ENCODE measurements at regions not wholly inside any gene's neighbourhood (a gene's known extent, or its start where the extent isn't known, plus 50 kb on each side); places are given as distances from the start of the nearest gene placed in this dataset.

DNA sequence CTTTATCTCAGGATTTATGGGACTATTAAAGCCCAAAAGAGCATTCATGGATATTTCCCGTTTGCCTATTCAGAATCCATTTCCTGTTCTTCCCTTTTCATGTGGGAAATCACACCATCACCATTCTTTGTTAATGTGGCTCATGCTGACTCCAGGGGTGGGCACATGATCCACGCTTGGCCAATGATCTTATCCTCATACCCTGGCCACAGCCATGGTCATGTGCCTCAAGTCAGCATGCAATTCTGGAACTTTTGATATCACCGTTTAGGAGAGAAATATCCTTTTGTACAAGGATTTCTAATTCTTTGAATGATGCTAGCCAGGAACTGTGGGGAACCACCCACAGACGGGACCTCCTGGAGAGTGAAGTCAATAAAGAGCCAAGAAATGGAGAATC, 272.2 kb downstream of the PRELID2 start:
- H3K4me3 ChIP-seq (ENCODE audit: low read depth, low read length): no peak overlapping the region
- DNase-seq (ENCODE audit: low read depth): no peak
- TF ChIP-seq, protein P1, sequence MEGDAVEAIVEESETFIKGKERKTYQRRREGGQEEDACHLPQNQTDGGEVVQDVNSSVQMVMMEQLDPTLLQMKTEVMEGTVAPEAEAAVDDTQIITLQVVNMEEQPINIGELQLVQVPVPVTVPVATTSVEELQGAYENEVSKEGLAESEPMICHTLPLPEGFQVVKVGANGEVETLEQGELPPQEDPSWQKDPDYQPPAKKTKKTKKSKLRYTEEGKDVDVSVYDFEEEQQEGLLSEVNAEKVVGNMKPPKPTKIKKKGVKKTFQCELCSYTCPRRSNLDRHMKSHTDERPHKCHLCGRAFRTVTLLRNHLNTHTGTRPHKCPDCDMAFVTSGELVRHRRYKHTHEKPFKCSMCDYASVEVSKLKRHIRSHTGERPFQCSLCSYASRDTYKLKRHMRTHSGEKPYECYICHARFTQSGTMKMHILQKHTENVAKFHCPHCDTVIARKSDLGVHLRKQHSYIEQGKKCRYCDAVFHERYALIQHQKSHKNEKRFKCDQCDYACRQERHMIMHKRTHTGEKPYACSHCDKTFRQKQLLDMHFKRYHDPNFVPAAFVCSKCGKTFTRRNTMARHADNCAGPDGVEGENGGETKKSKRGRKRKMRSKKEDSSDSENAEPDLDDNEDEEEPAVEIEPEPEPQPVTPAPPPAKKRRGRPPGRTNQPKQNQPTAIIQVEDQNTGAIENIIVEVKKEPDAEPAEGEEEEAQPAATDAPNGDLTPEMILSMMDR (IDR thresholded peaks at IDR 0.05; ENCODE audit: insufficient read depth, low read depth, low read length, missing control alignments): no peak

DNA sequence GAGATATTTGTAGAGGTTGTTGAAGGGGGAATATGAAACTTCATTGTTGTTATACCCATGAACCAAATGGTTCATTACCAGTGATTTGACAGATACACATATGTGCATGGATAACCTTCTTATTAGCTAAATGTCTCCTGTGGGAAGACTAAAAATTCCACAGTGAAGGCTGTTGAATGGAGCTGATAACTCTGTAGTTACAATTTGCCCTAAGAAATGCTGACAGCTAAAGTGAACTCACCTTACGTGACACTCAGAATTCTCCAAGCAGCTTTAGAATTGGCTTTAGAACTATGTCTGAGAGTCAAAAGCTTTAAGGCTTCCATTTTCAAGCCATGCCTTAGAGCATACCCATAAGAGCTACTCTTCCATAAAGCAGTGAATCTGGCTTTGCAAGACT, 276.9 kb downstream of the PRELID2 start:
- TF ChIP-seq, protein P1 (IDR thresholded peaks at IDR 0.05; ENCODE audit: insufficient read depth, low read depth, low read length, missing control alignments): no peak
- no peak for DNase-seq (ENCODE audit: low read depth)
- no peak overlapping the region for H3K4me3 ChIP-seq (ENCODE audit: low read depth, low read length)

DNA sequence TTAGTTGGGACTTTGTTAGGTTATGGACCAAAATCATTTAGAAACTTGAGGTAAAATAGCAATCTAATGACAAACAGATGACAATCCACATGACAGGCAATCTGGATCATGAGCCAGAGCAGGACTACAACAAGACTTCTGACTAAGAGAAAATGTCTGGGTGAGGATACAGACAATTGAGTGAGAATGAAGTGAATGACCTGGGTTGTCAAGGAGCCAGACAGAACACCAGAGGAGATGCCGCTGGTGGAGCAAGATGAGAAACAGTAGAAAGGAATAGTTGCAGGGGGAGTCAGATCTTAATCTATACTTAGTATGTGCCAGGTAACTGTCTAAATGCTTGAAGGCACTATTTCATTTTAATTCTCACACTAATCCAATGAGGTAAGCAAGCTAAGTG, 277.8 kb downstream of the PRELID2 start:
- no peak overlapping the region for H3K4me3 ChIP-seq (ENCODE audit: low read depth, low read length)
- DNase-seq (ENCODE audit: low read depth): no peak
- TF ChIP-seq, protein P1 (IDR thresholded peaks at IDR 0.05; ENCODE audit: insufficient read depth, low read depth, low read length, missing control alignments): no peak

DNA sequence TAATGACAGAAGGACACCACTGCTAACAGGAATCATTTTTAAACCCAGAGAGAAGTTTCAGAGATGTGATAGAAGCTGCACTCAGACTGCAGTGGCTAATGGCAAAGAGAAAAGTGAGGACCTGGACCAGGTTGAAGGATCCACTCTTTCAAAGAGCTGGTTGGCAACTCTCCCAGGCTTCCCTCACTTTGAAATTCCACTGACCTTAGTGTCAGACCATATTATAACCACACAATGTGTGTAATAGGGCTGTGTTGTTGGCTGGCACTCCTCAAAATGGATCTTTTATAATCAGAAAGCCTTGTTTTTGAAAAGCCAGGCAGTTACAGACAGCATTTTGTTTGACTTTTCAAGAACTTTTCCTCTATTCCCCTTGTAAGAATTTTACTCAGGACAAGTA, 280.7 kb downstream of the PRELID2 start:
- TF ChIP-seq, protein P1 (IDR thresholded peaks at IDR 0.05; ENCODE audit: insufficient read depth, low read depth, low read length, missing control alignments): no peak
- H3K4me3 ChIP-seq (ENCODE audit: low read depth, low read length): no peak overlapping the region
- DNase-seq (ENCODE audit: low read depth): no peak

DNA sequence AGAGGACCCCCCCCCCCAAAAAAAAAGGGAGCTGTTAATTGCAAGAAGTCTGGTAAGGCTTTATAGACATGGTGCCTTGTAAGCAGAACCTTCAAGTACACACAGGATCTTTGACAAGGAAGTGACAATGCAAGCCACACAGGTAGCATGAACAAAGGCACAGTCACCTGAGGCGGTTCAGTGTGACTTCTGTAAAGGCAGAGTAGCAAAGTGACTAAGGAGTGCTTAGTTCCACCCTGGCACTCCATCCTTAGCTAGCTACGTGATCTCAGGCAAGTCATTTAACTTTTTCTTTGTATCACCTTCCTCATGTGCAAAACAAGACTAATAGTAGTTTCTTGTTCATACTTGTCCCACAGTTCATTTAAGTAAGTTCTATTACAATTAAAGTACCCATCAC, 282.0 kb downstream of the PRELID2 start:
- TF ChIP-seq, protein P1 (IDR thresholded peaks at IDR 0.05; ENCODE audit: insufficient read depth, low read depth, low read length, missing control alignments): no peak
- DNase-seq (ENCODE audit: low read depth): no peak
- H3K4me3 ChIP-seq (ENCODE audit: low read depth, low read length): no peak overlapping the region

DNA sequence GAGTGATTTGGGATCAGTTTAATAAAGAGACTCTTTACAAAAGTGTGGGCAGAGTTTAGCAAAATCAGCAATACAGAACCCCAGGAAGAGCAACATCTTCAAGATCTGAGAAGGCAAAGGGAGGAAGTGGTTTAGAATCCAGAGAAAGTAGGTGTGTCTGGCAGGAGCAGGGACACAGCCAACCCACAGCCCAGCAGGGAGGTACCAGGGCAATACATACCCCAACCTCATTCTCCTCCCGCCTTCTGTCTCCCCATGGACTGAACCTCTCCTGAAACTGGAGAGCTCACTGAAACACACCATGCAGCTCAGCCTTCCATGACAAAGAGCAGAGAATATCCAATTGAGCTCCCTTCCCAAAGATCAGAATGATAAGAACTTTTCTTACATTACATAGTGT, 283.4 kb downstream of the PRELID2 start:
- TF ChIP-seq, protein P1 (IDR thresholded peaks at IDR 0.05; ENCODE audit: insufficient read depth, low read depth, low read length, missing control alignments): no peak
- DNase-seq (ENCODE audit: low read depth): no peak
- no peak overlapping the region for H3K4me3 ChIP-seq (ENCODE audit: low read depth, low read length)

DNA sequence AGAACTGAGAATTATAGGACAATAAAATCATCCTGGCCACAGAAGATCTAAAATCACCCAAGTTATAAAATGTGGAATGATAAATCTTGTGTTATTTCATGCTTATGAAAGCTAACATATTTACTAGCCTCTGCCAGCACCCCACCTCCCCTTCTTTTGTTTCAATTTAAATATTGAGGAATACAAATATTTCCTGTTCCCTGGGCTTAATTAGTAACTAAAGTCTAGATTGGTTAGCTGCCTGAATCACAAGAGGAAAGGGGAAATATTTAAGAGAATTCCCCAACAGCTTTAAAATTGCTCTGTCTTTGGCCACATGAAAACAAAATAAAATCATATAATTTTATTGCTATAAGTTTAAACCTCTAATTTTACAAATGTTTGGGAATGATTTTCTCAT, 287.0 kb downstream of the PRELID2 start:
- DNase-seq (ENCODE audit: low read depth): no peak
- H3K4me3 ChIP-seq (ENCODE audit: low read depth, low read length): no peak overlapping the region
- TF ChIP-seq, protein P1 (IDR thresholded peaks at IDR 0.05; ENCODE audit: insufficient read depth, low read depth, low read length, missing control alignments): no peak
